IMR-90 (cell line): ENCODE measurements at regions not wholly inside any gene's neighbourhood (a gene's known extent, or its start where the extent isn't known, plus 50 kb on each side); places are given as distances from the start of the nearest gene placed in this dataset.

Source experiments
- ATAC-seq: fragments of 200-7000 bp; cut with Tn5 transposase; 2 replicates; pipeline ENCODE4 v1.9.1; 2020; ENCODE audit warnings: low read depth, mild to moderate bottlenecking, moderate library complexity
- BruUV-seq: library from RNA; stranded (reverse); fragments of 400-500 nt; replicated peaks from 2 replicates; lab custom pipeline; 2021; lab: Mats Ljungman, UMichigan
- CTCF ChIA-PET: fragments of 300-600 bp; formaldehyde crosslinking; extraction: SDS; loops from one replicate; lab custom pipeline; 2021; ENCODE audit warnings: antibody characterized with exemption; lab: Yijun Ruan, JAX
- POLR2A ChIA-PET: fragments of 300-600 bp; sonication (Branson Sonifier 250); formaldehyde crosslinking; loops from one replicate; lab custom pipeline; 2022; ENCODE audit warnings: antibody characterized with exemption; ENCODE audit not compliant: unreplicated experiment; lab: Charles Lee
- DNase-seq: peaks from one replicate; pipeline ENCODE4 v3.0.0; 2013
- H2AFZ ChIP-seq: replicated peaks from 2 replicates; pipeline ENCODE3; 2013; ENCODE audit warnings: low read length, mild to moderate bottlenecking; ENCODE audit not compliant: poor library complexity
- H2AK5ac ChIP-seq: 2 replicates; pipeline ENCODE4 v1.6.1; 2013; ENCODE audit warnings: low read depth, low read length, inconsistent platforms
- H2AK9ac ChIP-seq: replicated peaks from 2 replicates; pipeline ENCODE3; 2013; ENCODE audit warnings: mild to moderate bottlenecking, low read depth, low read length, moderate library complexity; ENCODE audit not compliant: poor library complexity
- H2BK120ac ChIP-seq: 2 replicates; pipeline ENCODE4 v1.6.1; 2013; ENCODE audit warnings: low read depth, low read length, inconsistent platforms
- H2BK15ac ChIP-seq: 3 replicates; pipeline ENCODE4 v1.6.1; 2013; ENCODE audit warnings: low read depth, low read length, inconsistent platforms
- H2BK20ac ChIP-seq: 2 replicates; pipeline ENCODE4 v1.6.1; 2013; ENCODE audit warnings: low read depth, mild to moderate bottlenecking, inconsistent platforms, low read length, moderate library complexity
- H2BK5ac ChIP-seq: 2 replicates; pipeline ENCODE4 v1.6.1; 2013; ENCODE audit warnings: mild to moderate bottlenecking, low read depth, low read length, inconsistent platforms; ENCODE audit not compliant: poor library complexity, severe bottlenecking
- H3K14ac ChIP-seq: replicated peaks from 2 replicates; pipeline ENCODE4 v1.6.1; 2013; ENCODE audit warnings: low read depth, low read length, inconsistent platforms
- H3K18ac ChIP-seq: 2 replicates; pipeline ENCODE4 v1.6.1; 2013; ENCODE audit warnings: low read depth, low read length, control low read depth
- H3K23ac ChIP-seq: 2 replicates; pipeline ENCODE4 v1.6.1; 2013; ENCODE audit warnings: low read depth, low read length, inconsistent platforms
- H3K27ac ChIP-seq: 2 replicates; pipeline ENCODE4 v1.5.1; 2013; ENCODE audit warnings: mild to moderate bottlenecking, control low read depth, low read length; ENCODE audit not compliant: insufficient read depth
- H3K27me3 ChIP-seq: 2 replicates; pipeline ENCODE4 v1.6.1; 2013; ENCODE audit warnings: low read length; ENCODE audit not compliant: control insufficient read depth, insufficient read depth
- H3K36me3 ChIP-seq: 2 replicates; pipeline ENCODE4 v1.6.1; 2013; ENCODE audit warnings: low read length, mixed read lengths; ENCODE audit not compliant: control insufficient read depth, insufficient read depth
- H3K4ac ChIP-seq: 2 replicates; pipeline ENCODE4 v1.6.1; 2013; ENCODE audit warnings: low read depth, low read length, inconsistent platforms
- H3K4me1 ChIP-seq: 2 replicates; pipeline ENCODE4 v1.6.1; 2013; ENCODE audit warnings: low read length, mixed read lengths; ENCODE audit not compliant: control insufficient read depth, insufficient read depth
- H3K4me2 ChIP-seq: 2 replicates; pipeline ENCODE4 v1.6.1; 2013; ENCODE audit warnings: low read depth, mild to moderate bottlenecking, control low read depth, low read length, moderate library complexity
- H3K4me3 ChIP-seq: 2 replicates; pipeline ENCODE4 v1.5.1; 2013; ENCODE audit warnings: low read depth, mild to moderate bottlenecking, control low read depth, low read length, moderate library complexity; ENCODE audit not compliant: insufficient read depth
- H3K56ac ChIP-seq: 2 replicates; pipeline ENCODE4 v1.6.1; 2013; ENCODE audit warnings: low read length, inconsistent platforms; ENCODE audit not compliant: insufficient read depth; ENCODE audit errors: extremely low read depth
- H3K79me1 ChIP-seq, 2 experiments: 2 replicates each; pipeline ENCODE4 v1.6.1; 2013; ENCODE audit warnings: low read length in 2 of 2, inconsistent platforms in 1 of 2, low read depth in 1 of 2
- H3K9ac ChIP-seq: 2 replicates; pipeline ENCODE4 v1.6.1; 2013; ENCODE audit warnings: low read depth, low read length, control low read depth
- H3K9me1 ChIP-seq: 2 replicates; pipeline ENCODE4 v1.6.1; 2013; ENCODE audit warnings: low read length, inconsistent platforms; ENCODE audit not compliant: insufficient read depth
- H3K9me3 ChIP-seq: 2 replicates; pipeline ENCODE4 v1.6.1; 2013; ENCODE audit warnings: low read length; ENCODE audit not compliant: control insufficient read depth, insufficient read depth
- H4K20me1 ChIP-seq: 2 replicates; pipeline ENCODE4 v1.6.1; 2013; ENCODE audit warnings: low read length, inconsistent platforms; ENCODE audit not compliant: insufficient read depth
- H4K5ac ChIP-seq: 2 replicates; pipeline ENCODE4 v1.6.1; 2013; ENCODE audit warnings: mild to moderate bottlenecking, low read depth, low read length, control low read depth
- H4K8ac ChIP-seq, 2 experiments: 2 replicates each; pipeline ENCODE4 v1.6.1; 2013; ENCODE audit warnings: low read depth in 2 of 2, low read length in 2 of 2, control low read depth in 1 of 2, inconsistent platforms in 1 of 2
- H4K91ac ChIP-seq: 2 replicates; pipeline ENCODE4 v1.6.1; 2013; ENCODE audit warnings: low read depth, low read length, inconsistent platforms; ENCODE audit not compliant: insufficient read depth
- FOS ChIP-seq: fragments of 150-350 bp; IDR thresholded peaks from 2 replicates; pipeline ENCODE4 v1.6.1; 2016; ENCODE audit warnings: low read depth, low read length
- RAD21 ChIP-seq: IDR thresholded peaks from 2 replicates; pipeline ENCODE4 v1.6.1; 2012; ENCODE audit warnings: low read length, improper control_type of control experiment
- SMC3 ChIP-seq: fragments of 150-350 bp; IDR thresholded peaks from 2 replicates; pipeline ENCODE4 v1.6.1; 2016; ENCODE audit warnings: low read depth, mild to moderate bottlenecking, antibody characterized with exemption, low read length, moderate library complexity
- WGBS, 2 experiments: methylation state at CpG; one replicate each; pipeline versions ENCODE4 v1.1.5 to v1.1.7; 2013; ENCODE audit warnings: missing lambda C conversion rate in 2 of 2; ENCODE audit not compliant: insufficient read length in 1 of 2; ENCODE audit errors: extremely low coverage in 2 of 2; 5-methylcytosine and 5-hydroxymethylcytosine counted together
- dilution Hi-C: fragments of 300-500 bp; cut with HindIII; formaldehyde crosslinking; loops from one replicate; pipeline ENCODE4 v1.14.3; 2018; ENCODE audit warnings: low sequenced_read_pairs; ENCODE audit not compliant: unreplicated experiment
- in situ Hi-C: fragments of 300-500 bp; cut with MboI; formaldehyde crosslinking; loops from 3 replicates; pipeline ENCODE4 v1.14.3; 2019; ENCODE audit warnings: low sequenced_read_pairs, inconsistent platforms, mixed read lengths
- intact Hi-C: fragments of 100-400 bp; cut with micrococcal nuclease; formaldehyde crosslinking; loops from 2 replicates; pipeline ENCODE4 v1.10.0; 2022
- TF ChIP-seq, protein P1 (sequence below): conservative IDR thresholded peaks from 2 replicates; pipeline ENCODE4 v1.5.1; 2012; ENCODE audit warnings: mild to moderate bottlenecking, low read depth, low read length, improper control_type of control experiment

DNA sequence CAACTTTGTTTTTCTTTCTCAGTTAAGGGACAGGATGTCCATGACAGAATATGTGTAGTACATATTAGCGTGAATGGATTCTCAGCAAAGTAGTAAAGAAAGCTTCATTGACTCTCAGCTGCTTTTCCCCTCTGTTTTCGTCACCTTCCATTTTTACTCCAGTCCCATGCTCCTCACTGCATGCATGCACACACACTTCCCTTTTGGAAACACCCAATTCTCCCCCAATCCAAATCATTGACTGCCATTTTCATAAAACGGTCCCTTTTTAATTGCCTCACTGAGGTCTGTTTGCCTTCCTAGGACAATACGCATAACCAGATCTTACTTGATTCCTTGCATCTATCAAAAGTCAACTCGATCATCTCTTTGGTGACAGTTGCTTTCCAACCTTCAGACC lies 287.5 kb upstream of the PARD3B start:
- ChIA-PET CTCF (no interaction called here), POLR2A (no interaction called here)
- no peak overlapping the region for H4K91ac ChIP-seq
- no peaks in the 10 kb centered on the region for H3K79me1 ChIP-seq
- H3K18ac ChIP-seq: no peak overlapping the region
- ATAC-seq: no peak
- no peaks in the 10 kb centered on the region for H3K9me3 ChIP-seq
- no peak overlapping the region for H3K4me3 ChIP-seq
- no peak overlapping the region for H2BK20ac ChIP-seq
- no peak overlapping the region for H4K8ac ChIP-seq
- intact Hi-C loops (no loop called here), in situ Hi-C loops (loop anchor here (25.0 kb wide), 1 partner anchor 1655 kb away; no protein-coding TSS in a partner anchor), dilution Hi-C loops (no loop called here)
- no peaks in the 10 kb centered on the region for H3K9me1 ChIP-seq
- no peak overlapping the region for H2AFZ ChIP-seq
- peaks cover 8% of the 10 kb centered on the region for H3K27me3 ChIP-seq
- DNase-seq: no peak
- H2BK15ac ChIP-seq: no peak overlapping the region
- H3K56ac ChIP-seq: no peak overlapping the region
- H3K4ac ChIP-seq: no peak overlapping the region
- no peaks in the 10 kb centered on the region for H3K36me3 ChIP-seq
- BruUV-seq: no TSS peak
- H4K5ac ChIP-seq: no peak overlapping the region
- no peak overlapping the region for H3K27ac ChIP-seq
- peaks cover 3% of the 10 kb centered on the region; the same call in 1 of the 2 replicates for H3K4me1 ChIP-seq
- 80% methylated on average over 1 of the region's 5 CpGs; no CpG with 5 or more reads in 1 of the 2 experiments for WGBS, 2 experiments
- no peak overlapping the region for H3K23ac ChIP-seq
- H2BK5ac ChIP-seq: no peak overlapping the region
- H4K20me1 ChIP-seq: no peaks in the 10 kb centered on the region
- no peak for TF ChIP-seq SMC3
- TF ChIP-seq RAD21: no peak
- TF ChIP-seq, protein P1, sequence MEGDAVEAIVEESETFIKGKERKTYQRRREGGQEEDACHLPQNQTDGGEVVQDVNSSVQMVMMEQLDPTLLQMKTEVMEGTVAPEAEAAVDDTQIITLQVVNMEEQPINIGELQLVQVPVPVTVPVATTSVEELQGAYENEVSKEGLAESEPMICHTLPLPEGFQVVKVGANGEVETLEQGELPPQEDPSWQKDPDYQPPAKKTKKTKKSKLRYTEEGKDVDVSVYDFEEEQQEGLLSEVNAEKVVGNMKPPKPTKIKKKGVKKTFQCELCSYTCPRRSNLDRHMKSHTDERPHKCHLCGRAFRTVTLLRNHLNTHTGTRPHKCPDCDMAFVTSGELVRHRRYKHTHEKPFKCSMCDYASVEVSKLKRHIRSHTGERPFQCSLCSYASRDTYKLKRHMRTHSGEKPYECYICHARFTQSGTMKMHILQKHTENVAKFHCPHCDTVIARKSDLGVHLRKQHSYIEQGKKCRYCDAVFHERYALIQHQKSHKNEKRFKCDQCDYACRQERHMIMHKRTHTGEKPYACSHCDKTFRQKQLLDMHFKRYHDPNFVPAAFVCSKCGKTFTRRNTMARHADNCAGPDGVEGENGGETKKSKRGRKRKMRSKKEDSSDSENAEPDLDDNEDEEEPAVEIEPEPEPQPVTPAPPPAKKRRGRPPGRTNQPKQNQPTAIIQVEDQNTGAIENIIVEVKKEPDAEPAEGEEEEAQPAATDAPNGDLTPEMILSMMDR: no peak
- TF ChIP-seq FOS: no peak
- H3K9ac ChIP-seq: no peak overlapping the region
- H2BK120ac ChIP-seq: no peak overlapping the region
- H3K14ac ChIP-seq: no peak overlapping the region
- H2AK9ac ChIP-seq: no peak overlapping the region
- no peak overlapping the region for H3K4me2 ChIP-seq
- no peak overlapping the region for H2AK5ac ChIP-seq
